ENCODE measurements at regions not wholly inside any gene's neighbourhood (a gene's known extent, or its start where the extent isn't known, plus 50 kb on each side); places are given as distances from the start of the nearest gene placed in this dataset.

- no peak for TF ChIP-seq CTCF (IDR thresholded peaks at IDR 0.05; ENCODE audit: control extremely low read depth, extremely low read depth, low read depth, missing control alignments)
- no peak for DNase-seq (ENCODE audit: extremely low spot score)
- ChIA-PET POLR2A (no interaction called here), CTCF (no interaction called here)
Measured at GRCh38 chr16:52618753-52619497, 72.0 kb upstream of the TOX3 start.

- no peak for TF ChIP-seq CTCF (IDR thresholded peaks at IDR 0.05; ENCODE audit: control extremely low read depth, extremely low read depth, low read depth, missing control alignments)
- CTCF ChIA-PET = interaction anchor here (1.3 kb wide), 1 partner anchor 10 kb away, joined by 4 read pairs; no protein-coding TSS in a partner anchor
- DNase-seq (ENCODE audit: extremely low spot score) = no peak
- POLR2A ChIA-PET = no interaction called here
Measured at GRCh38 chr16:52617591-52617990, 70.6 kb upstream of the TOX3 start.

- DNase-seq (ENCODE audit: extremely low spot score) = no peak
- no peak for TF ChIP-seq CTCF (IDR thresholded peaks at IDR 0.05; ENCODE audit: control extremely low read depth, extremely low read depth, low read depth, missing control alignments)
- CTCF ChIA-PET = no interaction called here
- POLR2A ChIA-PET = no interaction called here
Measured at GRCh38 chr16:52613508-52613907, 66.6 kb upstream of the TOX3 start.

GRCh38 chr16:52611817-52612673 is 65.1 kb upstream of the TOX3 start:
- POLR2A ChIA-PET = no interaction called here
- no peak for DNase-seq (ENCODE audit: extremely low spot score)
- CTCF ChIA-PET = no interaction called here
- TF ChIP-seq CTCF (IDR thresholded peaks at IDR 0.05; ENCODE audit: control extremely low read depth, extremely low read depth, low read depth, missing control alignments) = no peak

- ChIA-PET POLR2A (no interaction called here), CTCF (interaction anchor here (0.8 to 1.4 kb wide), 2 partner anchors 8 to 10 kb away, joined by 4 read pairs; no protein-coding TSS in a partner anchor)
- TF ChIP-seq CTCF (IDR thresholded peaks at IDR 0.05; ENCODE audit: control extremely low read depth, extremely low read depth, low read depth, missing control alignments) = no peak
- DNase-seq (ENCODE audit: extremely low spot score) = no peak
Measured at GRCh38 chr16:52603015-52603414, 56.1 kb upstream of the TOX3 start.

- ChIA-PET CTCF (interaction anchor here (0.8 to 1.7 kb wide), 2 partner anchors 10 to 13 kb away, joined by 3 to 4 read pairs; no protein-coding TSS in a partner anchor), POLR2A (no interaction called here)
- DNase-seq (ENCODE audit: extremely low spot score) = no peak
- TF ChIP-seq CTCF (IDR thresholded peaks at IDR 0.05; ENCODE audit: control extremely low read depth, extremely low read depth, low read depth, missing control alignments) = no peak
Measured at GRCh38 chr16:52597772-52598483, 51.0 kb upstream of the TOX3 start.

Data from GM10248 (cell line).